GM13977 (cell line): ENCODE measurements at regions not wholly inside any gene's neighbourhood (a gene's known extent, or its start where the extent isn't known, plus 50 kb on each side); places are given as distances from the start of the nearest gene placed in this dataset.

Source experiments
- DNase-seq: peaks from one replicate; pipeline ENCODE4 v3.0.0; 2012; ENCODE audit warnings: low spot score
- CTCF ChIP-seq: IDR thresholded peaks from 2 replicates; pipeline ENCODE4 v1.5.1; 2012; ENCODE audit warnings: mild to moderate bottlenecking, control low read depth; ENCODE audit not compliant: insufficient read depth; ENCODE audit errors: extremely low read depth, missing control alignments
- in situ Hi-C: fragments of 300-500 bp; cut with MboI; formaldehyde crosslinking; loops from one replicate; pipeline ENCODE4 v1.12.0; 2022; ENCODE audit warnings: low sequenced_read_pairs, low pct_unique_long_range_greater_than_20kb, mixed read lengths, inconsistent platforms; ENCODE audit not compliant: unreplicated experiment

- no peak for DNase-seq
- in situ Hi-C loops = no loop called here
- TF ChIP-seq CTCF = no peak
Observed at GRCh38 chr2:167361426-167361825, 473.1 kb downstream of the XIRP2 start.

- no peak for DNase-seq
- TF ChIP-seq CTCF = no peak
- in situ Hi-C loops = no loop called here
Observed at GRCh38 chr2:167355821-167356220, 467.5 kb downstream of the XIRP2 start.

GRCh38 chr2:167353605-167354280, 465.5 kb downstream of the XIRP2 start:
- in situ Hi-C loops = no loop called here
- no peak for TF ChIP-seq CTCF
- DNase-seq = no peak

GRCh38 chr2:167345559-167345958, 457.3 kb downstream of the XIRP2 start:
- in situ Hi-C loops = no loop called here
- DNase-seq = no peak
- no peak for TF ChIP-seq CTCF

- DNase-seq = no peak
- no peak for TF ChIP-seq CTCF
- in situ Hi-C loops = no loop called here
Observed at GRCh38 chr2:167342769-167343168, 454.5 kb downstream of the XIRP2 start.

- TF ChIP-seq CTCF = no peak
- no peak for DNase-seq
- in situ Hi-C loops = no loop called here
Observed at GRCh38 chr2:167340322-167340721, 452.0 kb downstream of the XIRP2 start.
